GM23338 (cell line): ENCODE measurements at regions not wholly inside any gene's neighbourhood (a gene's known extent, or its start where the extent isn't known, plus 50 kb on each side); places are given as distances from the start of the nearest gene placed in this dataset.

Experiments used
- CREB1 ChIP-seq: fragments of 250-450 bp; sonication (Bioruptor Pico); IDR thresholded peaks from 2 replicates; pipeline ENCODE4 v1.5.0; 2020; ENCODE audit warnings: low read depth, mild to moderate bottlenecking, moderate library complexity
- CTCF ChIP-seq, 2 experiments: fragments of 200-600 bp in 1 of 2; sonication (generic) in 1 of 2; conservative IDR thresholded peaks; 2 replicates each; pipeline versions ENCODE4 v1.5.1 to v1.6.1; 2016 to 2017; ENCODE audit warnings: antibody characterized with exemption in 2 of 2, low read depth in 2 of 2, mild to moderate bottlenecking in 2 of 2, moderate library complexity in 1 of 2
- ETS1 ChIP-seq: IDR thresholded peaks from 2 replicates; pipeline ENCODE4 v1.6.1; 2016; ENCODE audit warnings: antibody characterized with exemption
- EZH2 ChIP-seq: fragments of 200-600 bp; sonication (generic); IDR thresholded peaks from one replicate; pipeline ENCODE4 v1.8.0; 2017; ENCODE audit warnings: antibody characterized with exemption, mild to moderate bottlenecking, low read depth; ENCODE audit not compliant: unreplicated experiment
- EZH2phosphoT487 ChIP-seq: fragments of 200-600 bp; sonication (generic); IDR thresholded peaks from one replicate; pipeline ENCODE4 v1.8.1; 2018; ENCODE audit warnings: antibody characterized with exemption; ENCODE audit not compliant: unreplicated experiment
- JUNB ChIP-seq: IDR thresholded peaks from one replicate; pipeline ENCODE4 v1.6.1; 2016; ENCODE audit warnings: antibody characterized with exemption; ENCODE audit not compliant: unreplicated experiment
- NANOG ChIP-seq: IDR thresholded peaks from 2 replicates; pipeline ENCODE4 v1.6.1; 2016; ENCODE audit warnings: antibody characterized with exemption, borderline replicate concordance
- POLR2AphosphoS5 ChIP-seq: IDR thresholded peaks from 2 replicates; pipeline ENCODE4 v1.6.1; 2016; ENCODE audit warnings: antibody characterized with exemption, low read depth
- REST ChIP-seq: IDR thresholded peaks from one replicate; pipeline ENCODE4 v1.6.1; 2018; ENCODE audit warnings: antibody characterized with exemption; ENCODE audit not compliant: unreplicated experiment
- ZNF114 ChIP-seq: fragments of 250-450 bp; sonication (Bioruptor Pico); IDR thresholded peaks from 2 replicates; pipeline ENCODE4 v1.5.0; 2020; ENCODE audit warnings: mild to moderate bottlenecking, moderate library complexity
- ZNF462 ChIP-seq: fragments of 250-450 bp; sonication (Bioruptor Pico); IDR thresholded peaks from 2 replicates; pipeline ENCODE4 v1.5.0; 2020; ENCODE audit warnings: mild to moderate bottlenecking, moderate library complexity

- TF ChIP-seq CREB1 (CRISPR knock-in tag) (no peak), CTCF (conservative IDR thresholded peaks at IDR 0.05; ENCODE audit: low read depth in 2 of 2) (peak in 1 of 2 experiments; percentile 6; a peak in 1 of 4 replicates), EZH2 (no peak), POLR2AphosphoS5 (no peak), JUNB (no peak), REST (no peak), ZNF114 (CRISPR knock-in tag) (no peak), EZH2phosphoT487 (no peak), ETS1 (no peak), NANOG (no peak), ZNF462 (CRISPR knock-in tag) (no peak)
Measured at GRCh38 chr7:130960208-130960988, 226.4 kb upstream of the KLF14 start.
